A673 (cell line): ENCODE measurements at regions not wholly inside any gene's neighbourhood (a gene's known extent, or its start where the extent isn't known, plus 50 kb on each side); places are given as distances from the start of the nearest gene placed in this dataset.
A peak's percentile ranks its signal among the peaks of the same experiment; 100 is the strongest.

Experiments
- BruUV-seq: library from RNA; stranded (reverse); fragments of 400-500 nt; replicated peaks from 2 replicates; lab custom pipeline; 2021; lab: Mats Ljungman, UMichigan
- CTCF ChIA-PET: fragments of 300-600 bp; sonication (Branson Sonifier 250); formaldehyde crosslinking; loops from one replicate; lab custom pipeline; 2022; ENCODE audit warnings: antibody characterized with exemption; lab: Charles Lee
- POLR2A ChIA-PET: fragments of 300-600 bp; sonication (Branson Sonifier 250); formaldehyde crosslinking; loops from one replicate; lab custom pipeline; 2022; ENCODE audit warnings: antibody characterized with exemption; ENCODE audit not compliant: low non-redundant PET; lab: Charles Lee
- DNase-seq: peaks from one replicate; pipeline ENCODE4 v3.0.0-alpha.2; 2015; ENCODE audit warnings: low spot score
- H3K27ac ChIP-seq: fragments of 200-600 bp; sonication (generic); 2 replicates; pipeline ENCODE4 v1.5.1; 2016; ENCODE audit warnings: mixed run types, low read depth, mild to moderate bottlenecking, mixed read lengths, antibody characterized with exemption, low read length; ENCODE audit not compliant: poor library complexity, severe bottlenecking
- H3K27me3 ChIP-seq: fragments of 200-600 bp; sonication (generic); replicated peaks from 2 replicates; pipeline ENCODE4 v1.6.1; 2017; ENCODE audit warnings: mixed run types, low read depth, mild to moderate bottlenecking, mixed read lengths, antibody characterized with exemption, low read length; ENCODE audit not compliant: insufficient read depth, poor library complexity
- H3K36me3 ChIP-seq: fragments of 200-600 bp; sonication (generic); 2 replicates; pipeline ENCODE4 v1.6.1; 2016; ENCODE audit warnings: mixed run types, mild to moderate bottlenecking, mixed read lengths, antibody characterized with exemption, low read length; ENCODE audit not compliant: insufficient read depth, poor library complexity, severe bottlenecking
- H3K4me1 ChIP-seq: fragments of 200-600 bp; sonication (generic); 2 replicates; pipeline ENCODE4 v1.6.1; 2017; ENCODE audit warnings: mixed run types, mild to moderate bottlenecking, mixed read lengths, antibody characterized with exemption, low read length; ENCODE audit not compliant: insufficient read depth, poor library complexity, severe bottlenecking
- H3K4me3 ChIP-seq: fragments of 200-600 bp; sonication (generic); 2 replicates; pipeline ENCODE4 v1.5.1; 2016; ENCODE audit warnings: low read depth, mixed run types, mild to moderate bottlenecking, mixed read lengths, low read length; ENCODE audit not compliant: poor library complexity, severe bottlenecking
- H3K9me3 ChIP-seq: fragments of 200-600 bp; sonication (generic); 2 replicates; pipeline ENCODE4 v1.6.1; 2016; ENCODE audit warnings: mixed run types, low read depth, mild to moderate bottlenecking, mixed read lengths, antibody characterized with exemption, low read length; ENCODE audit not compliant: poor library complexity, severe bottlenecking
- CTCF ChIP-seq: fragments of 300-800, 200-600 bp; sonication (generic); conservative IDR thresholded peaks from 2 replicates; pipeline ENCODE4 v1.5.1; 2017; ENCODE audit warnings: low read depth, mild to moderate bottlenecking, antibody characterized with exemption, low read length, moderate library complexity, mixed read lengths
- EZH2 ChIP-seq: fragments of 200-600 bp; sonication (generic); IDR thresholded peaks from 2 replicates; pipeline ENCODE4 v1.6.1; 2017; ENCODE audit warnings: borderline replicate concordance, low read depth, mild to moderate bottlenecking, mixed read lengths, antibody characterized with exemption, low read length; ENCODE audit not compliant: poor library complexity, severe bottlenecking
- intact Hi-C: fragments of 100-400 bp; cut with micrococcal nuclease; formaldehyde crosslinking; loops from one replicate; pipeline ENCODE4 v1.10.0; 2022; ENCODE audit not compliant: unreplicated experiment

GRCh38 chr2:15040429-15041084 is 408.0 kb downstream of the LRATD1 start:
- Histone ChIP-seq H3K9me3 (no peaks in the 10 kb centered on the region), H3K27ac (no peak overlapping the region), H3K36me3 (no peaks in the 10 kb centered on the region), H3K4me1 (peaks cover 40% of the 10 kb centered on the region), H3K27me3 (no peaks in the 10 kb centered on the region), H3K4me3 (no peak overlapping the region)
- TF ChIP-seq EZH2 (no peak), CTCF (no peak)
- intact Hi-C loops, result no loop called here
- ChIA-PET CTCF (no interaction called here), POLR2A (no interaction called here)
- peak; percentile 62 for DNase-seq
- no TSS peak for BruUV-seq

GRCh38 chr2:15041429-15041837 is 408.9 kb downstream of the LRATD1 start:
- ChIA-PET POLR2A (no interaction called here), CTCF (no interaction called here)
- no TSS peak for BruUV-seq
- peaks cover 40% of the 10 kb centered on the region for H3K4me1 ChIP-seq
- intact Hi-C loops, result no loop called here
- H3K9me3 ChIP-seq, result no peaks in the 10 kb centered on the region
- H3K27ac ChIP-seq, result no peak overlapping the region
- no peaks in the 10 kb centered on the region for H3K27me3 ChIP-seq
- H3K4me3 ChIP-seq, result no peak overlapping the region
- no peak for TF ChIP-seq EZH2
- no peak for TF ChIP-seq CTCF
- DNase-seq, result no peak
- H3K36me3 ChIP-seq, result no peaks in the 10 kb centered on the region

- ChIA-PET CTCF (no interaction called here), POLR2A (no interaction called here)
- Histone ChIP-seq H3K4me3 (no peak overlapping the region), H3K27ac (peak overlapping the region; percentile 64), H3K36me3 (no peaks in the 10 kb centered on the region), H3K27me3 (no peaks in the 10 kb centered on the region), H3K9me3 (no peaks in the 10 kb centered on the region), H3K4me1 (peaks cover 40% of the 10 kb centered on the region)
- intact Hi-C loops, result no loop called here
- BruUV-seq, result no TSS peak
- DNase-seq, result peak; percentile 79
- TF ChIP-seq CTCF (no peak), EZH2 (no peak)
Observed at GRCh38 chr2:15042801-15043217, 410.3 kb downstream of the LRATD1 start.
